ENCODE measurements at regions not wholly inside any gene's neighbourhood (a gene's known extent, or its start where the extent isn't known, plus 50 kb on each side); places are given as distances from the start of the nearest gene placed in this dataset.
A peak's percentile ranks its signal among the peaks of the same experiment; 100 is the strongest.
"Not testable (repeated sequence)": the region's sequence is repeated elsewhere in the genome, so short reads cannot be mapped to it uniquely, and the experiment has no call there.

- no peak for TF ChIP-seq ZNF274 (IDR thresholded peaks at IDR 0.05; ENCODE audit: low read depth, low read length)
- H3K4me3 ChIP-seq (ENCODE audit: low read length), result no peak overlapping the region
Observed at GRCh38 chr3:56931836-56932235, 128.6 kb upstream of the SPATA12 start.

GRCh38 chr3:56930706-56931105 is 129.0 kb upstream of the ARHGEF3 start:
- H3K4me3 ChIP-seq (ENCODE audit: low read length), result no peak overlapping the region
- no peak for TF ChIP-seq ZNF274 (IDR thresholded peaks at IDR 0.05; ENCODE audit: low read depth, low read length)

- H3K4me3 ChIP-seq (ENCODE audit: low read length), result no peak overlapping the region
- TF ChIP-seq ZNF274 (IDR thresholded peaks at IDR 0.05; ENCODE audit: low read depth, low read length), result no peak
Observed at GRCh38 chr3:56929809-56930615, 128.3 kb upstream of the ARHGEF3 start.

- TF ChIP-seq ZNF274 (IDR thresholded peaks at IDR 0.05; ENCODE audit: low read depth, low read length), result no peak
- H3K4me3 ChIP-seq (ENCODE audit: low read length), result no peak overlapping the region
Observed at GRCh38 chr3:56928379-56929068, 126.8 kb upstream of the ARHGEF3 start.

- no peak for TF ChIP-seq ZNF274 (IDR thresholded peaks at IDR 0.05; ENCODE audit: low read depth, low read length)
- no peak overlapping the region for H3K4me3 ChIP-seq (ENCODE audit: low read length)
Observed at GRCh38 chr3:56927855-56928254, 126.1 kb upstream of the ARHGEF3 start.

GRCh38 chr3:56926947-56927282 is 125.2 kb upstream of the ARHGEF3 start:
- TF ChIP-seq ZNF274 (IDR thresholded peaks at IDR 0.05; ENCODE audit: low read depth, low read length), result no peak
- no peak overlapping the region for H3K4me3 ChIP-seq (ENCODE audit: low read length)

- TF ChIP-seq ZNF274 (IDR thresholded peaks at IDR 0.05; ENCODE audit: low read depth, low read length), result no peak
- no peak overlapping the region for H3K4me3 ChIP-seq (ENCODE audit: low read length)
Observed at GRCh38 chr3:56926243-56926946, 124.6 kb upstream of the ARHGEF3 start.

- H3K4me3 ChIP-seq (ENCODE audit: low read length), result not testable (repeated sequence)
Observed at GRCh38 chr3:56924700-56925099, 123.0 kb upstream of the ARHGEF3 start.

GRCh38 chr3:56923526-56924224 is 121.9 kb upstream of the ARHGEF3 start:
- no peak for TF ChIP-seq ZNF274 (IDR thresholded peaks at IDR 0.05; ENCODE audit: low read depth, low read length)
- H3K4me3 ChIP-seq (ENCODE audit: low read length), result no peak overlapping the region

- no peak overlapping the region for H3K4me3 ChIP-seq (ENCODE audit: low read length)
- TF ChIP-seq ZNF274 (IDR thresholded peaks at IDR 0.05; ENCODE audit: low read depth, low read length), result no peak
Observed at GRCh38 chr3:56921573-56922453, 120.1 kb upstream of the ARHGEF3 start.

GRCh38 chr3:56919797-56920195 is 118.0 kb upstream of the ARHGEF3 start:
- H3K4me3 ChIP-seq (ENCODE audit: low read length), result no peak overlapping the region
- TF ChIP-seq ZNF274 (IDR thresholded peaks at IDR 0.05; ENCODE audit: low read depth, low read length), result no peak

GRCh38 chr3:56919137-56919796 is 117.5 kb upstream of the ARHGEF3 start:
- H3K4me3 ChIP-seq (ENCODE audit: low read length), result no peak overlapping the region
- no peak for TF ChIP-seq ZNF274 (IDR thresholded peaks at IDR 0.05; ENCODE audit: low read depth, low read length)

- TF ChIP-seq ZNF274 (IDR thresholded peaks at IDR 0.05; ENCODE audit: low read depth, low read length), result no peak
- peak overlapping the region; percentile 50; the same call in 1 of the 2 replicates for H3K4me3 ChIP-seq (ENCODE audit: low read length)
Observed at GRCh38 chr3:56918111-56918568, 116.4 kb upstream of the ARHGEF3 start.

Measured in GM08714 (cell line).